ENCODE measurements at regions not wholly inside any gene's neighbourhood (a gene's known extent, or its start where the extent isn't known, plus 50 kb on each side); places are given as distances from the start of the nearest gene placed in this dataset.

GRCh38 chr2:145257931-145258330 lies 738.0 kb upstream of the ZEB2 start:
- Mint-ChIP-seq H3K9me3 (ENCODE audit: low read depth) (peaks cover 3% of the 10 kb centered on the region), H3K27ac (no peak overlapping the region), H3K27me3 (no peaks in the 10 kb centered on the region)

DNA sequence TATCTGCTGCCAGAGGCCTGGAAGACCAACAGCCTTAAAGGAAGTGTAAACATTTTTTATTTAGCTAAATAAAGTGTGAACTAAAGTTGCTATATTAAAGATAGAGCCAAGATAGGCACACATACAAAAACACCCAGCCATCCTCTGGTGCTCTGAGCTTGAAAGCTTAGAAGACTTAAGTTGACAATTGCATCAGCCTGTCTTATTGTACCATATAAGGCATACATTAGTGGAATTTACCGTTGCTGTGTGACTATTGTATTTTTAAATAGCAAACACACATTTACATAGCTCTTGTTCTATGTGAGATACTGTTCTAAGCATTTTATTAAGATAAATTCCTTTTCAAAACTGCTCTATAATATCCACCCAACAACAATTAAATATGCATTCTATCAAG lies 736.6 kb upstream of the ZEB2 start:
- DNase-seq (ENCODE audit: low spot score, unreplicated experiment) = no peak
- Mint-ChIP-seq H3K4me3 (ENCODE audit: low read depth) (no peak overlapping the region), H3K36me3 (ENCODE audit: insufficient read depth) (no peaks in the 10 kb centered on the region), H3K9me3 (ENCODE audit: low read depth) (peaks cover 3% of the 10 kb centered on the region), H3K27me3 (no peaks in the 10 kb centered on the region), H3K27ac (no peak overlapping the region), H3K4me1 (ENCODE audit: low read depth) (peaks cover 6% of the 10 kb centered on the region)
- TF ChIP-seq, protein P1, sequence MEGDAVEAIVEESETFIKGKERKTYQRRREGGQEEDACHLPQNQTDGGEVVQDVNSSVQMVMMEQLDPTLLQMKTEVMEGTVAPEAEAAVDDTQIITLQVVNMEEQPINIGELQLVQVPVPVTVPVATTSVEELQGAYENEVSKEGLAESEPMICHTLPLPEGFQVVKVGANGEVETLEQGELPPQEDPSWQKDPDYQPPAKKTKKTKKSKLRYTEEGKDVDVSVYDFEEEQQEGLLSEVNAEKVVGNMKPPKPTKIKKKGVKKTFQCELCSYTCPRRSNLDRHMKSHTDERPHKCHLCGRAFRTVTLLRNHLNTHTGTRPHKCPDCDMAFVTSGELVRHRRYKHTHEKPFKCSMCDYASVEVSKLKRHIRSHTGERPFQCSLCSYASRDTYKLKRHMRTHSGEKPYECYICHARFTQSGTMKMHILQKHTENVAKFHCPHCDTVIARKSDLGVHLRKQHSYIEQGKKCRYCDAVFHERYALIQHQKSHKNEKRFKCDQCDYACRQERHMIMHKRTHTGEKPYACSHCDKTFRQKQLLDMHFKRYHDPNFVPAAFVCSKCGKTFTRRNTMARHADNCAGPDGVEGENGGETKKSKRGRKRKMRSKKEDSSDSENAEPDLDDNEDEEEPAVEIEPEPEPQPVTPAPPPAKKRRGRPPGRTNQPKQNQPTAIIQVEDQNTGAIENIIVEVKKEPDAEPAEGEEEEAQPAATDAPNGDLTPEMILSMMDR (IDR thresholded peaks at IDR 0.05; ENCODE audit: unreplicated experiment) = no peak

More at GRCh38 chr2:145257931-145258330, 738.0 kb upstream of the ZEB2 start:
- peaks cover 6% of the 10 kb centered on the region for H3K4me1 Mint-ChIP-seq (ENCODE audit: low read depth)
- H3K36me3 Mint-ChIP-seq (ENCODE audit: insufficient read depth) = no peaks in the 10 kb centered on the region
- TF ChIP-seq, protein P1 (IDR thresholded peaks at IDR 0.05; ENCODE audit: unreplicated experiment) = no peak
- no peak overlapping the region for H3K4me3 Mint-ChIP-seq (ENCODE audit: low read depth)
- DNase-seq (ENCODE audit: low spot score, unreplicated experiment) = no peak

DNA sequence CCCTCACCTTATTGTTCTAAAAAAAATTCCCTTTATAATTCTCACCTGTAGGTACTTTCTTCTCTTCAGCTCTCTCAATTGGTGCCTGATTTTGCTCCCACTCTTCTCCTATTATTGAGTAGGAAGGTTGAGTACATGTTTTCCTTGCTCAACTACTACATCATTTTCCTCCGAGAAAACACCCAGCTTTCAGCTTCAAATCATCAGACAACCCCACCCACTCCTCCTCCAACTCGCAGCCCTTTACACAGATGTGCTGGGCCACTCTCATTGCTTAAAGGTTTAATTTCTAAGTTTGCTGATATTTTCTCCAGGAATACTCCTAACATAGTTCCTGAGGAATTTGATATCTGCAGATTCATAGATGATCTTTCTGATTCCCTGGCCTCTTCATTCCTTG lies 734.4 kb upstream of the ZEB2 start:
- no peaks in the 10 kb centered on the region for H3K27me3 Mint-ChIP-seq
- no peak overlapping the region for H3K4me3 Mint-ChIP-seq (ENCODE audit: low read depth)
- no peak overlapping the region for H3K27ac Mint-ChIP-seq
- H3K9me3 Mint-ChIP-seq (ENCODE audit: low read depth) = peaks cover 3% of the 10 kb centered on the region
- no peaks in the 10 kb centered on the region for H3K36me3 Mint-ChIP-seq (ENCODE audit: insufficient read depth)
- peaks cover 6% of the 10 kb centered on the region for H3K4me1 Mint-ChIP-seq (ENCODE audit: low read depth)
- no peak for DNase-seq (ENCODE audit: low spot score, unreplicated experiment)
- TF ChIP-seq, protein P1 (IDR thresholded peaks at IDR 0.05; ENCODE audit: unreplicated experiment) = no peak

GRCh38 chr2:145253492-145253891 lies 733.6 kb upstream of the ZEB2 start:
- Mint-ChIP-seq H3K27me3 (no peaks in the 10 kb centered on the region), H3K36me3 (ENCODE audit: insufficient read depth) (no peaks in the 10 kb centered on the region), H3K27ac (no peak overlapping the region), H3K9me3 (ENCODE audit: low read depth) (peaks cover 3% of the 10 kb centered on the region), H3K4me1 (ENCODE audit: low read depth) (peaks cover 8% of the 10 kb centered on the region), H3K4me3 (ENCODE audit: low read depth) (no peak overlapping the region)
- no peak for DNase-seq (ENCODE audit: low spot score, unreplicated experiment)
- TF ChIP-seq, protein P1 (IDR thresholded peaks at IDR 0.05; ENCODE audit: unreplicated experiment) = no peak

DNA sequence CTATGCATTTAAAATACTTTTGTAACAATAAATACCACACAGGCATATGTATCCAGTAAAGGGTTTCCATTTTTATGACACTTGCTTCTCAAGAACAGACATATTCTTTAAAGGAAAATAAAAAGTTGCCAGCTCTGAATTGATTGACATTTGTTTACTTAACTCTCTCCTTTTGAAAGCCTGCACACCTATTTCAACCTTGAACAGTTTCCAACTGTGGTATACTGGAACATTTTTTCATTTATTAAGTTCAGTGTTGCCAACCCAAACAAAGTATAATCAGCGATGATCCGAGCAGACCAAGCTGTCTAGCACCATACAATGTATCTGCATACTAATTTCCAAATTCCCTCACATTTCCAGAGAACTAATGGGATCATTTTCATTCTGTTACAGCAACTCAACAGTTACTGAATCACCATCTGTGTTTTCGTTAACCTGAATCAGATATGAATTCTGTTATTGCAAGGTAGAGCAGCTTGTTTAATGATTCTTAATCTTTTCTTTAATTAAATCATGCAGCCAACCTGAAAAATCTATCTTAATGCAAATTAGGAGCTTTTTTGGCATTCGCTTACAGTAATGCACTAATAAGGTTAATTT lies 725.5 kb upstream of the ZEB2 start:
- H3K4me1 Mint-ChIP-seq (ENCODE audit: low read depth) = peaks cover 20% of the 10 kb centered on the region
- H3K27ac Mint-ChIP-seq = no peak overlapping the region
- no peak overlapping the region for H3K4me3 Mint-ChIP-seq (ENCODE audit: low read depth)
- no peaks in the 10 kb centered on the region for H3K27me3 Mint-ChIP-seq
- H3K9me3 Mint-ChIP-seq (ENCODE audit: low read depth) = no peaks in the 10 kb centered on the region
- H3K36me3 Mint-ChIP-seq (ENCODE audit: insufficient read depth) = no peaks in the 10 kb centered on the region
- DNase-seq (ENCODE audit: low spot score, unreplicated experiment) = no peak
- TF ChIP-seq, protein P1 (IDR thresholded peaks at IDR 0.05; ENCODE audit: unreplicated experiment) = no peak

All from progenitor cell of endocrine pancreas (in vitro differentiated cells).